DND-41 (cell line): ENCODE measurements at regions not wholly inside any gene's neighbourhood (a gene's known extent, or its start where the extent isn't known, plus 50 kb on each side); places are given as distances from the start of the nearest gene placed in this dataset.

Experiments used
- ATAC-seq: fragments of 200-7000 bp; cut with Tn5 transposase; 3 replicates; pipeline ENCODE4 v1.9.1; 2021; ENCODE audit warnings: low read depth; ENCODE audit not compliant: insufficient read depth
- DNase-seq: peaks from one replicate; pipeline ENCODE4 v3.0.0-alpha.2; 2020
- H2AFZ ChIP-seq: 2 replicates; pipeline ENCODE4 v1.6.0; 2012; ENCODE audit warnings: low read depth, low read length
- H3K27ac ChIP-seq: 2 replicates; pipeline ENCODE4 v1.5.1; 2012; ENCODE audit warnings: low read length, inconsistent platforms
- H3K27me3 ChIP-seq: fragments of 200-600 bp; sonication (generic); 2 replicates; pipeline ENCODE4 v1.6.0; 2012; ENCODE audit warnings: low read length, mild to moderate bottlenecking, inconsistent platforms; ENCODE audit not compliant: insufficient read depth, poor library complexity
- H3K36me3 ChIP-seq: 2 replicates; pipeline ENCODE4 v1.5.1; 2012; ENCODE audit warnings: low read length, inconsistent platforms; ENCODE audit not compliant: insufficient read depth
- H3K4me1 ChIP-seq: 2 replicates; pipeline ENCODE4 v1.5.1; 2012; ENCODE audit warnings: mild to moderate bottlenecking, low read length; ENCODE audit not compliant: insufficient read depth
- H3K4me2 ChIP-seq: 2 replicates; pipeline ENCODE4 v1.6.0; 2012; ENCODE audit warnings: mild to moderate bottlenecking, moderate library complexity, low read length, inconsistent platforms; ENCODE audit not compliant: insufficient read depth
- H3K4me3 ChIP-seq, 2 experiments: fragments of 200-600 bp in 1 of 2; shearing (Covaris generic) in 1 of 2; 2 replicates each; pipeline ENCODE4 v1.5.1; 2012 to 2016; ENCODE audit warnings: inconsistent platforms in 2 of 2, low read length in 2 of 2, mild to moderate bottlenecking in 2 of 2, low read depth in 1 of 2, moderate library complexity in 1 of 2
- H3K79me2 ChIP-seq: 2 replicates; pipeline ENCODE4 v1.6.0; 2012; ENCODE audit warnings: low read length, inconsistent platforms; ENCODE audit not compliant: insufficient read depth
- H3K9ac ChIP-seq: 2 replicates; pipeline ENCODE4 v1.6.0; 2012; ENCODE audit warnings: low read depth, mild to moderate bottlenecking, inconsistent platforms, low read length, moderate library complexity
- H3K9me3 ChIP-seq: 2 replicates; pipeline ENCODE4 v1.5.1; 2012; ENCODE audit warnings: low read length, moderate library complexity, mild to moderate bottlenecking, inconsistent platforms; ENCODE audit not compliant: insufficient read depth, severe bottlenecking
- H4K20me1 ChIP-seq: 2 replicates; pipeline ENCODE4 v1.6.0; 2012; ENCODE audit warnings: low read length; ENCODE audit not compliant: insufficient read depth
- EZH2 ChIP-seq: IDR thresholded peaks from 3 replicates; pipeline ENCODE4 v1.6.1; 2012; ENCODE audit warnings: borderline replicate concordance, low read depth, mild to moderate bottlenecking, moderate library complexity, low read length, inconsistent platforms; ENCODE audit not compliant: severe bottlenecking
- TF ChIP-seq, protein P1 (sequence below): IDR thresholded peaks from 2 replicates; pipeline ENCODE4 v1.5.1; 2012; ENCODE audit warnings: borderline replicate concordance, low read length, moderate library complexity, mild to moderate bottlenecking; ENCODE audit not compliant: poor library complexity, severe bottlenecking; ENCODE audit errors: extremely low read depth

- Histone ChIP-seq H3K36me3 (no peaks in the 10 kb centered on the region), H3K79me2 (no peaks in the 10 kb centered on the region), H3K4me1 (peaks cover 24% of the 10 kb centered on the region), H4K20me1 (peaks cover 5% of the 10 kb centered on the region), H3K27ac (no peak overlapping the region), H3K27me3 (no peaks in the 10 kb centered on the region), H3K4me3 (no peak overlapping the region), H3K9me3 (no peaks in the 10 kb centered on the region), H3K9ac (no peak overlapping the region), H2AFZ (no peak overlapping the region), H3K4me2 (no peak overlapping the region)
- no peak for ATAC-seq
- no peak for DNase-seq
- TF ChIP-seq, protein P1, sequence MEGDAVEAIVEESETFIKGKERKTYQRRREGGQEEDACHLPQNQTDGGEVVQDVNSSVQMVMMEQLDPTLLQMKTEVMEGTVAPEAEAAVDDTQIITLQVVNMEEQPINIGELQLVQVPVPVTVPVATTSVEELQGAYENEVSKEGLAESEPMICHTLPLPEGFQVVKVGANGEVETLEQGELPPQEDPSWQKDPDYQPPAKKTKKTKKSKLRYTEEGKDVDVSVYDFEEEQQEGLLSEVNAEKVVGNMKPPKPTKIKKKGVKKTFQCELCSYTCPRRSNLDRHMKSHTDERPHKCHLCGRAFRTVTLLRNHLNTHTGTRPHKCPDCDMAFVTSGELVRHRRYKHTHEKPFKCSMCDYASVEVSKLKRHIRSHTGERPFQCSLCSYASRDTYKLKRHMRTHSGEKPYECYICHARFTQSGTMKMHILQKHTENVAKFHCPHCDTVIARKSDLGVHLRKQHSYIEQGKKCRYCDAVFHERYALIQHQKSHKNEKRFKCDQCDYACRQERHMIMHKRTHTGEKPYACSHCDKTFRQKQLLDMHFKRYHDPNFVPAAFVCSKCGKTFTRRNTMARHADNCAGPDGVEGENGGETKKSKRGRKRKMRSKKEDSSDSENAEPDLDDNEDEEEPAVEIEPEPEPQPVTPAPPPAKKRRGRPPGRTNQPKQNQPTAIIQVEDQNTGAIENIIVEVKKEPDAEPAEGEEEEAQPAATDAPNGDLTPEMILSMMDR = no peak
- no peak for TF ChIP-seq EZH2
Measured at GRCh38 chr2:41880561-41881243, 167.1 kb upstream of the PKDCC start.

- Histone ChIP-seq H3K36me3 (no peaks in the 10 kb centered on the region), H3K9ac (no peak overlapping the region), H3K79me2 (no peaks in the 10 kb centered on the region), H3K4me2 (no peak overlapping the region), H3K27me3 (no peaks in the 10 kb centered on the region), H3K27ac (no peak overlapping the region), H2AFZ (no peak overlapping the region), H3K4me1 (peaks cover 24% of the 10 kb centered on the region), H4K20me1 (peaks cover 5% of the 10 kb centered on the region), H3K9me3 (no peaks in the 10 kb centered on the region), H3K4me3 (no peak overlapping the region)
- DNase-seq (no peak), ATAC-seq (no peak)
- TF ChIP-seq, protein P1 = no peak
- TF ChIP-seq EZH2 = no peak
Measured at GRCh38 chr2:41881249-41881648, 166.6 kb upstream of the PKDCC start.

- no peak overlapping the region for H3K4me3 ChIP-seq
- H3K4me2 ChIP-seq = no peak overlapping the region
- H3K79me2 ChIP-seq = no peaks in the 10 kb centered on the region
- no peaks in the 10 kb centered on the region for H3K36me3 ChIP-seq
- no peak overlapping the region for H3K9ac ChIP-seq
- H4K20me1 ChIP-seq = peaks cover 1% of the 10 kb centered on the region
- peaks cover 11% of the 10 kb centered on the region for H3K4me1 ChIP-seq
- no peak overlapping the region for H3K27ac ChIP-seq
- H3K9me3 ChIP-seq = no peaks in the 10 kb centered on the region
- H3K27me3 ChIP-seq = peaks cover 6% of the 10 kb centered on the region
- no peak overlapping the region for H2AFZ ChIP-seq
- ATAC-seq (no peak), DNase-seq (no peak)
- TF ChIP-seq EZH2 = no peak
- TF ChIP-seq, protein P1 = no peak
Measured at GRCh38 chr2:41884718-41885117, 163.1 kb upstream of the PKDCC start.
